ENCODE measurements at regions not wholly inside any gene's neighbourhood (a gene's known extent, or its start where the extent isn't known, plus 50 kb on each side); places are given as distances from the start of the nearest gene placed in this dataset.
"Not testable (repeated sequence)": the region's sequence is repeated elsewhere in the genome, so short reads cannot be mapped to it uniquely, and the experiment has no call there.

- no peak for DNase-seq (ENCODE audit: low read depth)
Measured at GRCh38 chr5:173667702-173668101, 51.3 kb upstream of the BOD1 start.

DNA sequence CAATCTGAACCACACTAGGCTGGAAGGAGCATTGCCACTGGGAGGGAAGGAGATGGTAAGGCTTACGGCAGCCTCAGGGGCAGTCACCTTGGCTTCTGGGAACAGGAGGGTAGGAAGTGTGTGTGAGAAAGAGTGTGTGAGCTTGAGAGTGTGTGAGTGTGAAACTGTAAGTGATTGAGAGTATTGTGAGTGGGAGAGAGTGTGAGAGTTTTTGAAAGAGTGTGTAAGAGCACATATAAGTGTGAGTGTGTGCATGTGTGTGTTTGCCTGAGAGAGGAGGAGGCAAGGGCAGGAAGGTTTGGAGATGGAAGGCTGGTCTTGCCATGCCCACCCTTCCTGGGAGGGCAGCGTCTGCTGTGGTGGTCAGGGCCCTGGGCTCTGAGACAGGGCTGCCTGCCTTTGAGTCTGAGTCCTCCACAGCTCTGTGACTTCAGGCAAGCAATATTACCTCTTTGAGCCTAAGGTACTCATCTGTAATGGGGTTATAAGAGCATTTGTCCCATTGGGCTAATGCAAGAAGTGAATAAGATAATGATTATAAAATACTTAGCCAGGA lies 51.9 kb upstream of the BOD1 start:
- no peak for DNase-seq (ENCODE audit: low read depth)

- no peak for DNase-seq (ENCODE audit: low read depth)
Measured at GRCh38 chr5:173668910-173669309, 52.5 kb upstream of the BOD1 start.

- no peak for DNase-seq (ENCODE audit: low read depth)
Measured at GRCh38 chr5:173669483-173669882, 53.0 kb upstream of the BOD1 start.

DNA sequence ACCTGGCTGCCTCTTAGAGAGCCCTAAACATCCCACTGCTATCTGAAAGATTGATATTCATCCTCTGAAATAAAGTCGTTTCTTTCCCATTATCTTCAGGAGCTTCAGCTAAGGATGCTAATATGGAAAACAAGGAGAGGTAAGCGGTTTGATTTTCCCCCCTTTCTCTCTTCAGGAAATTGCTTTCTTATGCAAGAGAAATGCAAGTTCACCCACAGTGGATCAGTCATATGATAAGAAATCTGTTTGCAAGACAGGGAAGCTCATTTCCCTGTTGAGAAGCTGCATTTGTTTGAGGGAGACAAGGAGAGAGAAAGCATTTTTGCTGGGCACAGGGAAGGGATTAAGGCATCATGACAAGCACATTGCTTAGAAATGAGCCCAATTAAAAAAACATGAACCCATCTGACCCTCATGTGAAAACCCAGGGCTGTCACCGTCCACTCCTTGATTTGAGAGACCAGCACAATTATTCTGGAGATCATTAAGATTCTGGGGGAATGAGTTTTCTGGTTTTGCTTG lies 53.7 kb upstream of the BOD1 start:
- no peak for DNase-seq (ENCODE audit: low read depth)

GRCh38 chr5:173670791-173671120 lies 54.3 kb upstream of the BOD1 start:
- no peak for DNase-seq (ENCODE audit: low read depth)

DNA sequence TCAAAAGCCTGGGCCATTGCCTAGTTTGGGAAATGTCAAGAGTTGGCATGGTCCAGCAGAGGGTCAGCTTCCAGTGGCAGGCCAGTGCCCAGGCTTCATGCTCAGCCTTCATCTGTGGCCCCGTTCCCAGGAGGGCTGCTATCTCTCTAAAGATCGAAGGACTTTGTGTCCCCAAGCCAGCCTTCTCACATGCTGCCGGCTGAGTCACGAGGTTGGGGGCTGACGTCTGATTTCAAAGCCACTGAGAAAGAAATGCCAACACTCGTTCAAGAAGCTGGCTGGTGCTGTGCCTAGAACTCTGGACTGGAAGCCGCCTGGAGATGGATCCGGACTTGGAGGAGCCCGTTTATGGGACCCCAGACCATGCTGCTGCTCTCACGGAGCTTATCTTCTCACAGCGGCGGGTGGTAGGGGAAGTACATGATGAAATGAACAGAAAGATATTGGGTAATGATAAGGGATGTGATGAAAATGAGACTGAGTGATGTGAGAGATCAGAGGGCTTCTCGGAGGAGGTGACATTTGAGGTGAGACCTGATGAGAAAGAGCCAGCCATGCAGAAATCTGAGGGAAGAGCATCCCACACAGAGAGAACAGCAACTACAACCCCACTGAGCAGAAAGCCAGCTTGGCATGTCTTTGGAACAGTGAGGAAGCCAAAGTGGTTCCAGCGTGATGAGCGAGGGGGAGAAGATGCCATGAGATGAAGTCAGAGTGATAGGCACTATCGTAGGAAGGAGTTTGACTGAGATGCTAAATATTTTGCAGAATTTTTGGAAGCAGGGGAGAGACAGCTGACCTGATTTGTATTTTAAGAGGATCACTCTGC lies 54.9 kb upstream of the BOD1 start:
- no peak for DNase-seq (ENCODE audit: low read depth)

DNA sequence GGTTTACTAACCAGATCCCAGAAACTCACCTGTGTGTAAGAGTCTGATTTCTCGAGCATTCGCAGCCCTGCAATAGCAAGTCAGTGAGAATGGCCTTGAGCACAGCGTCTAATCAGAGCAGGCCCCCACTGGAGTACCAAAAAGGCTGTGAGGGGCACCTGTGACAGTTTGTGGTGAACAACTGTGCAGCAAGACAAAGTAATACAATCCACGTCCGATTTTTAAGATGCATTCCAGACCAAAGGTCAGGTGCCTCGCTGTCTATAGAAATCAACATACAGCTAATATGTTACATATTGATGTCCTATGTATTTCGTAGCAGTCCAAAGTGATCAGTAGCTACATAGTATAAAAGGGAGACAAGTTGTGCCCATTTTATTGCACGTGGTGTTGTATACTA lies 55.7 kb upstream of the BOD1 start:
- DNase-seq (ENCODE audit: low read depth), result no peak

- DNase-seq (ENCODE audit: low read depth), result no peak
Measured at GRCh38 chr5:173672891-173673290, 56.4 kb upstream of the BOD1 start.

- DNase-seq (ENCODE audit: low read depth), result no peak
Measured at GRCh38 chr5:173673295-173674101, 57.0 kb upstream of the BOD1 start.

GRCh38 chr5:173675287-173675996 lies 59.0 kb upstream of the BOD1 start:
- no peak for DNase-seq (ENCODE audit: low read depth)

DNA sequence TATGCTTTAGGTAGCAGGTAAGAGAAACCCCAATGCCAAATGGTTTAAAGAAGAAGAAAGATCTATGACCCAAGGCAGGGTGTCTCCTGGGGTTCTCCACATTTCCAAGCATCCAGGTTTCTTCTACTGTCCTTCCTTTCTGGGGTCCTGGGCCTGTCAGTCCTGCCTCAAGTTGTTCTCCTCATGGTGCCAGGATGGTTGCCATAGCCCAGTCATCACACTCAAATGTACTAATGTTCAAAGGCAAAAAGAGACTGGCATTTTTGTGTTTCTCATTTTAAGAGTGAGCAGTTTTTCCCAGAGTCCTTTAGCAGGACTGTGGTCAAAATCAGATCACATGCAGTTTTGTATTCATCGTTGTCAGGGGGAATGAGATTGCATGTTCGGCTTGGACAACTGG lies 59.9 kb upstream of the BOD1 start:
- DNase-seq (ENCODE audit: low read depth), result no peak

DNA sequence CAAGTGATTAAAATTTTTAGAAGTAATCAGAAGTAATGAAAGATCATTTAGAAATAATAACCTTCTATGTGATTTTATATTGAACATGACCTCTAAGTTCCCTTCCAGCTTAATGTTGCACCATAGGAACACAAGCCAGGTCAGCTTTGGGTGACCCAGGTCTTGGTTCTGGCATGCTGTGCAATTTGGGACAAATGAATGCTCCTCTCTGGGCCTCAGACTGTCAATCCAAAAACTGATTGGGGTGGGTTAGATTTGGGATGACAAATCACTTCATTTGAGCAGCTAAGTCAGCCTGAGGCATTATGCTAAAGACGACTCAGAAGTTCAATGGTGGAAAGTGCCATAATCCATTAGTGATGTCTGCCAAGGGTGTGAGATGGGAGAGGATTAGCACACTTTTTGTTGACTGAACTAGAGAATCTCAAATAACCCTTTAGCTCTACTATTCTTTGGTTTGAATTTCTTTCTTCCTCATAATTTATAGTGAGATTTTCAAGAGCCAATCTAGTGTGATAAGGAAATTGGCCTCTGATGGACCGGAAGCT lies 60.7 kb upstream of the BOD1 start:
- no peak for DNase-seq (ENCODE audit: low read depth)

GRCh38 chr5:173679909-173680630 lies 63.6 kb upstream of the BOD1 start:
- DNase-seq (ENCODE audit: low read depth), result no peak

DNA sequence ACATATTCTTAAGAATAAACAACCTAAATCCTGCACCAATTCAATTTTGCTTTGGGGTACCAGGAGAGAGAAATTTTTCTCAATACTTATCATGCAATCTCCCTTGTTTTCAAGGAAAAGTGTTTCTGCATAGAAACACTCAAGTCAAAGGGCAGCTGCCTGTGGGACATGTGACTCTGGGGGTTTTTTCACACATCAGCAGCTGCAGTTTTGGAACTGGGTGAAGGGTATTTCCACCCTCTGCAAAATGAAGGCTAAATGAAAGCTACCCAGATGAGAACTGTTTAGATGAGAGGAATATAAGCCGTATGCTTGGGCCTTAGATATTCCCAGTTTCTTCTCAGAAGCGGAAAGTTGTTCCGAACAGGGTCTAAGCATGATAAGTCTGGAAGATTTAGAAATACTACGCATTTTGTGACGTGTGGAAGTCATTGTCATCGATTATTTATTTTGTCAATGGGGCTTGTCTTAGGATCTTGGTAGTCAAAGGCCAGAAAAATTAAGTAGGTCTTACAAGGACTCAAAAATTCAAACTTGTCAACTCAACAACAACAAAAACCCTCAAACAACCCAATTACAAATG lies 64.3 kb upstream of the BOD1 start:
- no peak for DNase-seq (ENCODE audit: low read depth)

- DNase-seq (ENCODE audit: low read depth), result no peak
Measured at GRCh38 chr5:173682313-173682712, 65.9 kb upstream of the BOD1 start.

- not testable (repeated sequence) for DNase-seq (ENCODE audit: low read depth)
Measured at GRCh38 chr5:173684535-173684934, 68.1 kb upstream of the BOD1 start.

- DNase-seq (ENCODE audit: low read depth), result no peak
Measured at GRCh38 chr5:173686950-173687349, 70.5 kb upstream of the BOD1 start.

- no peak for DNase-seq (ENCODE audit: low read depth)
Measured at GRCh38 chr5:173688703-173689102, 72.3 kb upstream of the BOD1 start.

DNA sequence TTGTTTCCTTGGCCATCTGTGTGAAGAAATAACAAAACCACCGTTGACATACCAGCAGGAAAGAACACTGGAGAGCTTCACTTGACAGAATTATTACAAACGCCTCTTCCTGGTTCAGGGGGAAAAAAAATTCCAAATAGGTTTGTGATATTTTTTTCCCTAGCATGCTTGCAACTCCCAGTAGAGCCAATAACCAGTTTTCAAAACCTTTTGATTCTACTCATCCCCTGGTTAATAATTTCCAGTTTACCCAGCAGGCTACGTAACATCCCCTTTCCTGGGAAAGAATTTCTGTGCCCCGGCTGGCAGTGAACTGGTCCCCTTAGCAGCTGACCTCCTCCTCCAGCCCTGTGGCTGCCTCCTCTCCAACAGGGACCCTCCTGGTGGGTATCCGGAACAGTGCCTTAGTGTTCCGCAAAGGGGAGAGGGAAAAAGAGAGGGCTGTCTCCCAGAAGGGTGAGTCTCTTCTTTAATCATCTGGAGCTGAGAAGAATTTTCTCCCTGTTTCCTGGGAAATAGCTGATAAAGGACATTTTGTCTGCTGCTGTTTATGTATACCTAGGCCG lies 72.8 kb upstream of the BOD1 start:
- no peak for DNase-seq (ENCODE audit: low read depth)

All from HT1080 (cell line).